GM10266 (cell line): ENCODE measurements at regions not wholly inside any gene's neighbourhood (a gene's known extent, or its start where the extent isn't known, plus 50 kb on each side); places are given as distances from the start of the nearest gene placed in this dataset.
"Not testable (repeated sequence)": the region's sequence is repeated elsewhere in the genome, so short reads cannot be mapped to it uniquely, and the experiment has no call there.

Source experiments
- DNase-seq: peaks from one replicate; pipeline ENCODE4 v3.0.0; 2012; ENCODE audit errors: extremely low spot score
- CTCF ChIP-seq: IDR thresholded peaks from 2 replicates; pipeline ENCODE4 v1.5.1; 2012; ENCODE audit warnings: mild to moderate bottlenecking, low read depth; ENCODE audit not compliant: control insufficient read depth, insufficient read depth; ENCODE audit errors: missing control alignments

GRCh38 chr16:63882576-63882975 lies 1239.3 kb downstream of the CDH11 start:
- no peak for DNase-seq
- TF ChIP-seq CTCF: no peak

GRCh38 chr16:63880948-63881347 lies 1240.9 kb downstream of the CDH11 start:
- no peak for DNase-seq

GRCh38 chr16:63877401-63877800 lies 1244.5 kb downstream of the CDH11 start:
- DNase-seq: no peak
- no peak for TF ChIP-seq CTCF

More at GRCh38 chr16:63880948-63881347, 1240.9 kb downstream of the CDH11 start:
- TF ChIP-seq CTCF: no peak

- TF ChIP-seq CTCF: no peak
- DNase-seq: no peak
Observed at GRCh38 chr16:63876103-63876502, 1245.8 kb downstream of the CDH11 start.

GRCh38 chr16:63860700-63861099 lies 1261.2 kb downstream of the CDH11 start:
- not testable (repeated sequence) for DNase-seq

- no peak for TF ChIP-seq CTCF
- no peak for DNase-seq
Observed at GRCh38 chr16:63856537-63856936, 1265.3 kb downstream of the CDH11 start.

- TF ChIP-seq CTCF: no peak
- no peak for DNase-seq
Observed at GRCh38 chr16:63850979-63851378, 1270.9 kb downstream of the CDH11 start.

- no peak for DNase-seq
- TF ChIP-seq CTCF: no peak
Observed at GRCh38 chr16:63841271-63841670, 1280.6 kb downstream of the CDH11 start.
